ENCODE measurements at regions not wholly inside any gene's neighbourhood (a gene's known extent, or its start where the extent isn't known, plus 50 kb on each side); places are given as distances from the start of the nearest gene placed in this dataset.

DNA sequence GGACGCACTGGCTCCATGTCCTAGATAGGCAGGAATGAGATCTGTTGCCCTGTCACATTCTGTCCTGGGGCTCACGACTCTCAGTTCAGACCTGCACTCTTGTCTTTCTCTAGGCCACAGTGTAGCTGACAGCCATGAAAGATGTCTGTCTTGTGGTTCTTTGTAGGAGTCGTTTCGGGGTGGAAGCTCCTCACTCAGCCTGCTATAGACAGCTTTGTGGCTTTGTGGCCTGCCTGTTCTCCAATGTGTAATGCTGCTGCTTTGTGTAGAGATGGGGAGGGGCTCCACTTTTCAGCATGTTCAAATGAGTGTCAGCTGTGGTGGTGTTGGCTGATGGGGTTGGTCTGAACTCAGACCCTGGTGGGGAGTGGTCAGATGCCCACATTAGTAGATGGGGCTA lies 410.7 kb downstream of the ACTR3B start:
- no peak for TF ChIP-seq TAF1 (IDR thresholded peaks at IDR 0.05; ENCODE audit: low read depth)
- TF ChIP-seq RAD21 (IDR thresholded peaks at IDR 0.05; ENCODE audit: low read depth), result no peak
- TF ChIP-seq CEBPB (IDR thresholded peaks at IDR 0.05), result no peak
- TF ChIP-seq, protein P1, sequence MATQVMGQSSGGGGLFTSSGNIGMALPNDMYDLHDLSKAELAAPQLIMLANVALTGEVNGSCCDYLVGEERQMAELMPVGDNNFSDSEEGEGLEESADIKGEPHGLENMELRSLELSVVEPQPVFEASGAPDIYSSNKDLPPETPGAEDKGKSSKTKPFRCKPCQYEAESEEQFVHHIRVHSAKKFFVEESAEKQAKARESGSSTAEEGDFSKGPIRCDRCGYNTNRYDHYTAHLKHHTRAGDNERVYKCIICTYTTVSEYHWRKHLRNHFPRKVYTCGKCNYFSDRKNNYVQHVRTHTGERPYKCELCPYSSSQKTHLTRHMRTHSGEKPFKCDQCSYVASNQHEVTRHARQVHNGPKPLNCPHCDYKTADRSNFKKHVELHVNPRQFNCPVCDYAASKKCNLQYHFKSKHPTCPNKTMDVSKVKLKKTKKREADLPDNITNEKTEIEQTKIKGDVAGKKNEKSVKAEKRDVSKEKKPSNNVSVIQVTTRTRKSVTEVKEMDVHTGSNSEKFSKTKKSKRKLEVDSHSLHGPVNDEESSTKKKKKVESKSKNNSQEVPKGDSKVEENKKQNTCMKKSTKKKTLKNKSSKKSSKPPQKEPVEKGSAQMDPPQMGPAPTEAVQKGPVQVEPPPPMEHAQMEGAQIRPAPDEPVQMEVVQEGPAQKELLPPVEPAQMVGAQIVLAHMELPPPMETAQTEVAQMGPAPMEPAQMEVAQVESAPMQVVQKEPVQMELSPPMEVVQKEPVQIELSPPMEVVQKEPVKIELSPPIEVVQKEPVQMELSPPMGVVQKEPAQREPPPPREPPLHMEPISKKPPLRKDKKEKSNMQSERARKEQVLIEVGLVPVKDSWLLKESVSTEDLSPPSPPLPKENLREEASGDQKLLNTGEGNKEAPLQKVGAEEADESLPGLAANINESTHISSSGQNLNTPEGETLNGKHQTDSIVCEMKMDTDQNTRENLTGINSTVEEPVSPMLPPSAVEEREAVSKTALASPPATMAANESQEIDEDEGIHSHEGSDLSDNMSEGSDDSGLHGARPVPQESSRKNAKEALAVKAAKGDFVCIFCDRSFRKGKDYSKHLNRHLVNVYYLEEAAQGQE (IDR thresholded peaks at IDR 0.05; ENCODE audit: low read depth), result no peak
- TF ChIP-seq CREB1 (IDR thresholded peaks at IDR 0.05; ENCODE audit: low read depth), result no peak
- no peak for TF ChIP-seq FOXM1 (IDR thresholded peaks at IDR 0.05; ENCODE audit: borderline replicate concordance, low read depth)
- no peak for TF ChIP-seq TCF12 (IDR thresholded peaks at IDR 0.05; ENCODE audit: low read depth)
- no peak for TF ChIP-seq EP300 (IDR thresholded peaks at IDR 0.05; ENCODE audit: borderline replicate concordance)
- TF ChIP-seq TEAD4 (IDR thresholded peaks at IDR 0.05), result no peak
- TF ChIP-seq, protein P2, sequence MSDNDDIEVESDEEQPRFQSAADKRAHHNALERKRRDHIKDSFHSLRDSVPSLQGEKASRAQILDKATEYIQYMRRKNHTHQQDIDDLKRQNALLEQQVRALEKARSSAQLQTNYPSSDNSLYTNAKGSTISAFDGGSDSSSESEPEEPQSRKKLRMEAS (IDR thresholded peaks at IDR 0.05), result no peak
